Fibroblast of peridontal ligament (primary cell): ENCODE measurements at regions not wholly inside any gene's neighbourhood (a gene's known extent, or its start where the extent isn't known, plus 50 kb on each side); places are given as distances from the start of the nearest gene placed in this dataset.

Source experiments
- DNase-seq: peaks from one replicate; pipeline ENCODE4 v3.0.0-alpha.2; 2010; ENCODE audit errors: extremely low read depth

- no peak for DNase-seq
Observed at GRCh38 chr17:79220713-79221291, 146.2 kb downstream of the ENGASE start.

GRCh38 chr17:79220201-79220712, 145.6 kb downstream of the ENGASE start:
- DNase-seq, result no peak

- no peak for DNase-seq
Observed at GRCh38 chr17:79219208-79219935, 144.7 kb downstream of the ENGASE start.

GRCh38 chr17:79218825-79219200, 144.2 kb downstream of the ENGASE start:
- DNase-seq, result no peak

GRCh38 chr17:79218175-79218824, 143.7 kb downstream of the ENGASE start:
- DNase-seq, result no peak

GRCh38 chr17:79217473-79218135, 143.0 kb downstream of the ENGASE start:
- no peak for DNase-seq

- no peak for DNase-seq
Observed at GRCh38 chr17:79216826-79217225, 142.2 kb downstream of the ENGASE start.

- DNase-seq, result no peak
Observed at GRCh38 chr17:79216391-79216790, 141.8 kb downstream of the ENGASE start.

GRCh38 chr17:79215631-79216030, 141.0 kb downstream of the ENGASE start:
- no peak for DNase-seq

GRCh38 chr17:79214940-79215604, 140.4 kb downstream of the ENGASE start:
- no peak for DNase-seq

GRCh38 chr17:79214459-79214858, 139.8 kb downstream of the ENGASE start:
- DNase-seq, result no peak

GRCh38 chr17:79213305-79213704, 138.7 kb downstream of the ENGASE start:
- DNase-seq, result no peak

- DNase-seq, result no peak
Observed at GRCh38 chr17:79212149-79213087, 137.8 kb downstream of the ENGASE start.

GRCh38 chr17:79211061-79211770, 136.6 kb downstream of the ENGASE start:
- DNase-seq, result no peak

- DNase-seq, result no peak
Observed at GRCh38 chr17:79210638-79211037, 136.0 kb downstream of the ENGASE start.

GRCh38 chr17:79207960-79208359, 133.3 kb downstream of the ENGASE start:
- DNase-seq, result no peak

- no peak for DNase-seq
Observed at GRCh38 chr17:79205688-79206205, 131.1 kb downstream of the ENGASE start.

GRCh38 chr17:79204261-79204660, 129.6 kb downstream of the ENGASE start:
- DNase-seq, result no peak

- no peak for DNase-seq
Observed at GRCh38 chr17:79203657-79204056, 129.0 kb downstream of the ENGASE start.

- no peak for DNase-seq
Observed at GRCh38 chr17:79203016-79203415, 128.4 kb downstream of the ENGASE start.
